Immature natural killer cell (primary cell): ENCODE measurements at regions not wholly inside any gene's neighbourhood (a gene's known extent, or its start where the extent isn't known, plus 50 kb on each side); places are given as distances from the start of the nearest gene placed in this dataset.
A peak's percentile ranks its signal among the peaks of the same experiment; 100 is the strongest.

Experiments used
- DNase-seq, 3 donors: peaks; one replicate each; pipeline ENCODE4 v3.0.0; 2022; ENCODE audit warnings: mixed read lengths in 1 of 3
- H3K27ac Mint-ChIP-seq, 6 donors: one replicate each; pipeline ENCODE4 v1.8.0; 2020; ENCODE audit warnings: mixed read lengths in 6 of 6, mild to moderate bottlenecking in 5 of 6, inconsistent platforms in 4 of 6, moderate library complexity in 3 of 6
- H3K27me3 Mint-ChIP-seq, 3 donors: one replicate each; pipeline ENCODE4 v1.8.0; 2020 to 2021; ENCODE audit warnings: low read depth in 3 of 3, mild to moderate bottlenecking in 3 of 3, mixed read lengths in 3 of 3, moderate library complexity in 3 of 3, inconsistent platforms in 1 of 3
- H3K36me3 Mint-ChIP-seq, 3 donors: one replicate each; pipeline ENCODE4 v1.8.0; 2020; ENCODE audit warnings: mixed read lengths in 3 of 3, inconsistent platforms in 2 of 3, mild to moderate bottlenecking in 2 of 3
- H3K4me1 Mint-ChIP-seq, 2 donors: one replicate each; pipeline ENCODE4 v1.8.0; 2020; ENCODE audit warnings: inconsistent platforms in 2 of 2, mild to moderate bottlenecking in 2 of 2, mixed read lengths in 2 of 2, moderate library complexity in 1 of 2
- H3K4me3 Mint-ChIP-seq, 5 donors: one replicate each; pipeline ENCODE4 v1.8.0; 2020; ENCODE audit warnings: mild to moderate bottlenecking in 5 of 5, mixed read lengths in 5 of 5, inconsistent platforms in 3 of 5, moderate library complexity in 3 of 5
- H3K9me3 Mint-ChIP-seq, 6 donors: one replicate each; pipeline ENCODE4 v1.8.0; 2020; ENCODE audit warnings: mild to moderate bottlenecking in 6 of 6, mixed read lengths in 6 of 6, inconsistent platforms in 4 of 6, moderate library complexity in 3 of 6

- peaks cover 7 to 60% (median 27%) of the 10 kb centered on the region in 6 donors for H3K9me3 Mint-ChIP-seq
- peaks cover 0 to 4% (median 0%) of the 10 kb centered on the region in 3 donors for H3K27me3 Mint-ChIP-seq
- H3K4me1 Mint-ChIP-seq = no peaks in the 10 kb centered on the region
These were observed 378.8 kb upstream of the REG3G start for GRCh38 chr2:78646533-78647364.

DNA sequence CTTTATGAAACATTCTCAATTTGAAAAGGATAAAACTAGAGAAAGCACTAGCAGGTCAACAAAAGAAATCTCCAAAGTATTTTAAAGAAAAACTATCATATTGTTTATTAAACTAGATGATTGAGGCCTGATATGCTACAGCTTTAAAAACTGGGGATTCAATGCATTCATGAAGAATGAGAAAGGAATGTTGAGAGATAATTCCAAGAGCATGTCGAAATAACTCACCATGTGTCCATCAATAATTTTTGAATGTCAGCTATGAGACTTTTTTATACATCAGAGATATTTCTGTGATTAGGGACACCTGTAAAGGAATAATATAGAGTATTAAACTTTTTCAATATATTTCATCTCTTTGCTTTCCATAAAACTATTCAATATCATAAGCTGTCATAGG lies 376.9 kb upstream of the REG3G start:
- Mint-ChIP-seq H3K36me3 (peaks cover 0 to 3% (median 0%) of the 10 kb centered on the region in 3 donors), H3K9me3 (peaks cover 13 to 62% (median 32%) of the 10 kb centered on the region in 6 donors), H3K4me3 (no peak overlapping the region), H3K27me3 (peaks cover 0 to 4% (median 0%) of the 10 kb centered on the region in 3 donors), H3K4me1 (no peaks in the 10 kb centered on the region), H3K27ac (no peak overlapping the region)
- no peak for DNase-seq

More at GRCh38 chr2:78646533-78647364, 378.8 kb upstream of the REG3G start:
- Mint-ChIP-seq H3K36me3 (peaks cover 0 to 3% (median 0%) of the 10 kb centered on the region in 3 donors), H3K27ac (no peak overlapping the region), H3K4me3 (no peak overlapping the region)
- DNase-seq = no peak

- Mint-ChIP-seq H3K4me3 (no peak overlapping the region), H3K27ac (no peak overlapping the region), H3K9me3 (peaks cover 34 to 68% (median 50%) of the 10 kb centered on the region in 6 donors), H3K27me3 (peaks cover 0 to 3% (median 2%) of the 10 kb centered on the region in 3 donors), H3K4me1 (no peaks in the 10 kb centered on the region), H3K36me3 (peaks cover 0 to 3% (median 0%) of the 10 kb centered on the region in 3 donors)
- no peak for DNase-seq
These were observed 370.6 kb upstream of the REG3G start for GRCh38 chr2:78654941-78655340.

GRCh38 chr2:78676921-78677696 lies 348.4 kb upstream of the REG3G start:
- no peak overlapping the region for H3K4me3 Mint-ChIP-seq
- no peaks in the 10 kb centered on the region for H3K4me1 Mint-ChIP-seq
- H3K9me3 Mint-ChIP-seq = peaks cover 4 to 27% (median 17%) of the 10 kb centered on the region in 6 donors
- DNase-seq = no peak
- H3K27me3 Mint-ChIP-seq = no peaks in the 10 kb centered on the region
- no peak overlapping the region for H3K27ac Mint-ChIP-seq
- H3K36me3 Mint-ChIP-seq = no peaks in the 10 kb centered on the region

GRCh38 chr2:78677774-78678173 lies 347.7 kb upstream of the REG3G start:
- no peaks in the 10 kb centered on the region for H3K36me3 Mint-ChIP-seq
- no peaks in the 10 kb centered on the region for H3K4me1 Mint-ChIP-seq
- no peak overlapping the region for H3K4me3 Mint-ChIP-seq
- DNase-seq = no peak
- H3K27ac Mint-ChIP-seq = no peak overlapping the region
- H3K9me3 Mint-ChIP-seq = peaks cover 4 to 27% (median 20%) of the 10 kb centered on the region in 6 donors
- H3K27me3 Mint-ChIP-seq = no peaks in the 10 kb centered on the region

DNA sequence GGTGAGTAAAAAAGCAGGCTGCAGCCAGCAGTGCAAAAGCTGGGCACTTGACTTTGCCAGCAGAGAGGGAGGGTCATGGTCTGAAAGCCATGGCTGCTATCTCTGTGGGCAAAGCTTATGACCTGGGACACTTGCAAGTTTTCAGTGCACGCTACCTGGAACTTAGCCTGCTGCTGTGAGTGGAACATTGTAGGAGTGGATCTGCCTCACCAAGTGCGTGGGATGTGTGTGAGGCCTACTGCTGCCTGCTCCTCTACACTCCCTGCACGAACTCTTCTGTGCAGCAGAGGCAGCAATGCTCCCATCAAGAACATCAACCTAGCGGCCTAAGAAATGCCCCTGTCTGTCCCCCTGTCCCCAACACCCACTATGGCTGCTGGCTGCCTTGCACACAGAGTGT lies 344.1 kb upstream of the REG3G start:
- no peaks in the 10 kb centered on the region for H3K27me3 Mint-ChIP-seq
- no peak for DNase-seq
- peaks cover 6 to 46% (median 28%) of the 10 kb centered on the region in 6 donors for H3K9me3 Mint-ChIP-seq
- no peaks in the 10 kb centered on the region for H3K36me3 Mint-ChIP-seq
- no peak overlapping the region for H3K4me3 Mint-ChIP-seq
- no peak overlapping the region for H3K27ac Mint-ChIP-seq
- H3K4me1 Mint-ChIP-seq = no peaks in the 10 kb centered on the region

DNA sequence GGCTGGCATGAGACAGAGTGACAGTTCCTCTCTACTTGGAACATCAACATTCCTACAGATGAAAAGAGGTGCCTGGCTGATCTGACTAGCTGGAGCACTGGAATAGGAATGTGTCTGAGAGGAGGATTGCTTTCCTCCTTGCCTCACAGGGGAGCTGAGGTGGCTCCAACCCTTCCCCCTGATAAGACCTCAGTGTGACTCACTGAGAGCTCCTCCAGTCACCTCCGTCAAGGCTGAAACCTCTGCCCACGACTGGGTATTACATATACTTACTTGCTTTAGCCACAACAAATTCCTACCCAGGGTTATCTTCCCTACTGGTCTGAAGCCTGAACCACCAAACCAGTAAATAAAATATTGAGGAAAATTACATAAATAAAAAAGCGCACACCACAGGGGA lies 342.7 kb upstream of the REG3G start:
- H3K27me3 Mint-ChIP-seq = no peaks in the 10 kb centered on the region
- H3K27ac Mint-ChIP-seq = no peak overlapping the region
- no peak overlapping the region for H3K4me3 Mint-ChIP-seq
- H3K4me1 Mint-ChIP-seq = no peaks in the 10 kb centered on the region
- no peaks in the 10 kb centered on the region for H3K36me3 Mint-ChIP-seq
- DNase-seq = no peak
- H3K9me3 Mint-ChIP-seq = peaks cover 6 to 45% (median 26%) of the 10 kb centered on the region in 6 donors

- Mint-ChIP-seq H3K4me3 (no peak overlapping the region), H3K27ac (no peak overlapping the region), H3K27me3 (no peaks in the 10 kb centered on the region), H3K9me3 (peaks cover 11 to 42% (median 32%) of the 10 kb centered on the region in 6 donors), H3K4me1 (no peaks in the 10 kb centered on the region), H3K36me3 (no peaks in the 10 kb centered on the region)
- DNase-seq = no peak
These were observed 338.8 kb upstream of the REG3G start for GRCh38 chr2:78686625-78687153.

GRCh38 chr2:78699696-78700095 lies 325.8 kb upstream of the REG3G start:
- H3K9me3 Mint-ChIP-seq = peaks cover 2 to 32% (median 17%) of the 10 kb centered on the region in 6 donors
- peaks cover 0 to 1% (median 0%) of the 10 kb centered on the region in 3 donors for H3K27me3 Mint-ChIP-seq
- no peak overlapping the region for H3K27ac Mint-ChIP-seq
- DNase-seq = no peak
- H3K4me3 Mint-ChIP-seq = no peak overlapping the region
- H3K36me3 Mint-ChIP-seq = no peaks in the 10 kb centered on the region
- H3K4me1 Mint-ChIP-seq = no peaks in the 10 kb centered on the region

GRCh38 chr2:78701546-78701945 lies 324.0 kb upstream of the REG3G start:
- Mint-ChIP-seq H3K4me1 (no peaks in the 10 kb centered on the region), H3K36me3 (no peaks in the 10 kb centered on the region), H3K4me3 (no peak overlapping the region), H3K9me3 (peaks cover 5 to 31% (median 19%) of the 10 kb centered on the region in 6 donors), H3K27ac (no peak overlapping the region), H3K27me3 (peaks cover 0 to 1% (median 0%) of the 10 kb centered on the region in 3 donors)
- DNase-seq = peak in 1 of 3 donors; percentile 27

DNA sequence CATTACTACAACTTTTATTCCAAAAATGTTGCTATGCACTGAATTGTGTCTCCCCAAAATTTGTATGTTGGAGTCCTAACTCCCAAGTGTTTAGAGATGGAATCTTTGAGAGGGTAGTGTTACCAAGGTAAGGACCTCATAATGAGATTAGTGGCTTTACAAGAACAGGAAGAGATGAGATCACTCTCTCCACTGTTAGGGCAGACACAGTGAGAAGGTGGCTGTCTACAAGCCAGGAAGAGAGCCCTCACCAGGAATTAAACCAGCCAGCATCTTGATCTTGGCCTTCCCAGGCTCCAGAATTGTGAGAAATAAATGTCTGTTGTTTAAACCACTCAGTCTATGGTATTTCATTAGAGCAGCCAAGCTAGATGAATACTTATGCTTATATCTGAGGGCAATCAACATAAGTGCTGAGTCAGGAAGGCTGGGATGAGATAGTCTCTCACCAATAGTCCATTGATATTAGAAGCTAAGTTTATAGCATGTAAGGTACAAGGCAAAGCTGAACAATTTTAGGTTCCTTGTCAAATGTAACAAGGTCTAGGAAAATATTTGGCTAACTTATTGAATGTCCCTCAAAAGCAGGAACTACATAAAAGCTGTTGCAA lies 317.6 kb upstream of the REG3G start:
- H3K4me1 Mint-ChIP-seq = no peaks in the 10 kb centered on the region
- H3K27ac Mint-ChIP-seq = no peak overlapping the region
- H3K27me3 Mint-ChIP-seq = no peaks in the 10 kb centered on the region
- H3K36me3 Mint-ChIP-seq = peaks cover 0 to 4% (median 0%) of the 10 kb centered on the region in 3 donors
- peaks cover 3 to 21% (median 12%) of the 10 kb centered on the region in 6 donors for H3K9me3 Mint-ChIP-seq
- no peak overlapping the region for H3K4me3 Mint-ChIP-seq
- DNase-seq = no peak

DNA sequence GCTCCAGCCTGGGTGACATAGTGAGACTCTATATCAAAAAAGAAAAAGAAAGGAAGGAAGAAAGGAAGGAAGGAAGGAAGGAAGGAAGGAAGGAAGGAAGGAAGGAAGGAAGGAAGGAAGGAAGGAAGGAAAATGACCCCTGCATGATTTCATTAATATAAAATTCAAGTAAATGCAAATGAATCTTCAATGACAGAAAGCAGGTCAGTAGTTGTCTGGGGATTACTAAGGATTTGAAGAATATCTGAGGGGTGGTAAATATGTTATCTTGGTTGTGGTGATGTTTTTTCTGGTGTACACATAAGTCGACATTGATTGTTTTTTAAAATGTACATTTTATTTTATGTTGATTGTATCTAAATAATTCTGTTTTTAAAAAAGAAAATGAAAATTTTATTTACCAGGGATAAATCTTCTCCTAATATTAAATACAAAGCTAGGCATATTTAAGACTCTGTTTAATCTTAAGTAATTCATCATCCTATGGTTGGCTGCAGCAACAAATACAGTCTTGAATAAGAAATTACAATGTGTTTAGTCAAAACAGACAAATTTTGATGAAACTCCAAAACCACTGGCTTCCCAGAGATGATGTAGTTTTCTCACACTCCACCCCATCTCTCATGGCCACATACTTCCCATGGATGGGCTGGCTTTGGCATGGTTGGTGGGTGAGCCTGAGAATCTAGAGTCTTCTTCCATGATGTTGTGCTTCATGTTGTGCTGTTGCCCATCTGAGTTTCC lies 314.7 kb upstream of the REG3G start:
- Mint-ChIP-seq H3K4me3 (no peak overlapping the region), H3K9me3 (peaks cover 8 to 30% (median 16%) of the 10 kb centered on the region in 6 donors), H3K27me3 (no peaks in the 10 kb centered on the region), H3K36me3 (peaks cover 0 to 4% (median 0%) of the 10 kb centered on the region in 3 donors), H3K27ac (no peak overlapping the region), H3K4me1 (no peaks in the 10 kb centered on the region)
- DNase-seq = no peak

DNA sequence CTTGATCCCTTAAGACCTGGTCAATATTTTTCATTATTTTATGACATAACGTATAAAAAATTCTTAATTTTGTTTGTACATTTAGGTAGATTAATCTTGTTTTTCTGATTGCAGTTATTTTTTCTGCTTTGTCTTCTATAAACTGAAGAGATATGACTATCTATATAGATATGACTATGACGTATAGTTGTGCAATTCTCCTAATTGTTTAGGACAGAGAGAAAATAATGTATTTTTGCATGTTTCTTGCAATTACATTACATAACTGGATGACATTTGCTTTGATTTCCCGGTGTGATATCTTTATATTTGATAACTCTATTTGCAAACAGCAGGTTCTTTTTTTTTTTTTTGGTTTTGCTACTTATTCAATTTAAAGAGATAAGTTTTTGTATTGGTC lies 310.2 kb upstream of the REG3G start:
- DNase-seq = no peak
- H3K4me1 Mint-ChIP-seq = no peaks in the 10 kb centered on the region
- H3K27ac Mint-ChIP-seq = no peak overlapping the region
- peaks cover 0 to 3% (median 0%) of the 10 kb centered on the region in 3 donors for H3K27me3 Mint-ChIP-seq
- peaks cover 0 to 4% (median 4%) of the 10 kb centered on the region in 3 donors for H3K36me3 Mint-ChIP-seq
- H3K4me3 Mint-ChIP-seq = no peak overlapping the region
- peaks cover 7 to 52% (median 23%) of the 10 kb centered on the region in 6 donors for H3K9me3 Mint-ChIP-seq
